ENCODE measurements at regions not wholly inside any gene's neighbourhood (a gene's known extent, or its start where the extent isn't known, plus 50 kb on each side); places are given as distances from the start of the nearest gene placed in this dataset.

- no peak for DNase-seq
Observed at GRCh38 chr15:96524676-96525417, 194.3 kb downstream of the NR2F2 start.

- DNase-seq, result no peak
Observed at GRCh38 chr15:96535148-96535547, 204.6 kb downstream of the NR2F2 start.

- DNase-seq, result no peak
Observed at GRCh38 chr15:96538491-96538890, 208.0 kb downstream of the NR2F2 start.

DNA sequence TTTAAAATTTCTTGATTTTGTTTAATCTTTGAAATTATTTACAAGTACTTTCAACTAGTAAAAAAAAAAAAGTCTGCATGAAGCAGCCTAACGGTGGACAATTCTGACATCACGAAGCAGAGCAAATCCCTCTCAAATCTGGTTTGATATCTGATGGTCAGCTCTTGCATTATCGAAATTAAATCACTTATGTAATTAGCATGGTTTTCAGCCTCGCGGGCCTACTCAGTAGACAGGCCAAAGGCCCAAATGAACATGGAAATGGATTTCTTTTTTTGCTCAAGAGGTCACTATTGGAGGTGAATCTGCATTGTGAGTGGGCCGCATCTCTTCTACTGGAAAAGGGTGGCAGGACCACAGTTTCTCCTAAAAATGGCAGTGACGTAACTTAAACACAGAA is 209.8 kb downstream of the NR2F2 start:
- no peak for DNase-seq

- no peak for DNase-seq
Observed at GRCh38 chr15:96542130-96542770, 211.8 kb downstream of the NR2F2 start.

DNA sequence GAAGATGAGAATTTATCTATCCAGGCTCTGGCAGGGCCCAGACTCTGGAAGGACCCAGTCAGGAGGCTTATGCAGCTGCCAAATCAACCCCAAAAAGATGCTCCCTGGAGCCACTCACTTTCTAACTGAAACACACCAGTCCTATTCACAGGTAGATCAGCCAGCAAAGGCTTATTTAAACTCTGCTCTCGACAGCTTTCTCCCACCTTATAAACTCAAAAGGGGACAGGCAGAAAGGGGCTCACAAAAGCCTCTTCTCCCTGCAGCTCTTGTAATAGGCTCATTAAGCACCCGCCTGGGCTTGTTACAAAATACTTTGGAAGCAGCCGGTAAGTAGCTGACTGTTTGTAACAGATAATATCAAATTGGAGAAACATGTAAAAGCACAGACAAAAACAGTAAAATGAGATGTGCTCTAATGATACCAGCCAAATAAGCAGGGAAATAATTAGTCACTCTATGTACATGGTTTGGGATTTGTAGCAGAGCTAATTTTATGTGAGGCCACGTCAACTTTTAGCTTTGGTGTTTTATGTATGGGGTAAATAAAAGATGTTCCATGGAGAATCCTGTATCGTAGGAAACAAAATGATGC is 213.8 kb downstream of the NR2F2 start:
- DNase-seq, result no peak

DNA sequence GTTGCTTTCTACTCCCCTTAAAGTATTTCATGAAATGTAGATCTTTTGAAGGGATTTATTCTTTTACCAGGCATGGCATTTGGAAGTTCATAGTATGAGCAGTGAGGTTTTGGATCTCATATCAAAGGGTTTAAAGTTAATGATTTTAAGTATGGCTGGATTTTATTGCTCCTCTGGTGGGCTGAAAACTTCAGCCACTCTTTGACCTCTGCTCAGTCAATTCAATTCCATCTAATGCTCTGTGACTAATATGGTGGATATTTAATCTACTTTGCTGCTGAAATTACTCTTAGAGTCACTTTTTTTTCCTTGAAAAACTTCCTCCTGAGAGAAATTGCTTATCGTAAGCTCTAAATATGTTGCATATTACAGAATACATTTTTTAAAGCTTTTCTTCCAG is 218.6 kb downstream of the NR2F2 start:
- DNase-seq, result no peak

DNA sequence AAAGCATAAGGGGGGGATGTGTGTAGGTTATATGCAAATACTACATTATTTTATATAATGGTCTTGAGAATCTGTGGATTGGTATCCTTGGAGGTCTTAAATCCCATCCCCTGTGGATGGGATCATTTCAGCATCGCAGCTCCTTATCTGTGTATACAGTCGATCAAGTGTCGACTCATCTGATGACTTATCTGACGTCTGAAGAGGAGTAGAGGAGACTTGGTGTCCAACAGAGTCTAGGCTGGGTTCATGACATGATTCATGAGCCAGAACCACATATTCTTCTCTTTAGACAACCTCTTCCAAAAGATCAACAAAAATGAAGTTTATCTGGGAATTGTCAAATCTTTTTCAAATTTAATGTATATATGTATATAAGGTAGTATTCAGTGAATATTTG is 220.7 kb downstream of the NR2F2 start:
- DNase-seq, result no peak

GRCh38 chr15:96551722-96552121 is 221.2 kb downstream of the NR2F2 start:
- no peak for DNase-seq

- no peak for DNase-seq
Observed at GRCh38 chr15:96553006-96553405, 222.5 kb downstream of the NR2F2 start.

GRCh38 chr15:96553451-96553850 is 223.0 kb downstream of the NR2F2 start:
- DNase-seq, result no peak

- no peak for DNase-seq
Observed at GRCh38 chr15:96553931-96554330, 223.4 kb downstream of the NR2F2 start.

- DNase-seq, result no peak
Observed at GRCh38 chr15:96554541-96554940, 224.0 kb downstream of the NR2F2 start.

- DNase-seq, result no peak
Observed at GRCh38 chr15:96559087-96559486, 228.6 kb downstream of the NR2F2 start.

DNA sequence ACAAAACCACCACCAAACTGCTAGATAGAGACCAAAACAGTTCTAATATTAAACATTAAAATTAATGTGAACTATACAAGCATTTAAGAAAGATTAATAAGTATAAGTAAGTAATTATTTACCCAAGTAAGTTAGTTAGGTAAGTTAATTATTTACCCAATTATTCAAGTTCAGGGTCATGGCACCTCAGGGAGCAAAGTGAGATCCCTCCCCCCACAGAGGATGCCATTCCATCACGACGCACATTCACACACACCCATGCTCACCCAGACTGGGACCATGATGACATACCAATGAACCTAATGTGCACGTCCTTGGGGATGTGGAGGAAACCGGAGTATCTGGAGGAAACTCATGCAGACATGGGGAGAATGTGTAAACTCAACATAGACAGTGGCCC is 229.1 kb downstream of the NR2F2 start:
- DNase-seq, result no peak

DNA sequence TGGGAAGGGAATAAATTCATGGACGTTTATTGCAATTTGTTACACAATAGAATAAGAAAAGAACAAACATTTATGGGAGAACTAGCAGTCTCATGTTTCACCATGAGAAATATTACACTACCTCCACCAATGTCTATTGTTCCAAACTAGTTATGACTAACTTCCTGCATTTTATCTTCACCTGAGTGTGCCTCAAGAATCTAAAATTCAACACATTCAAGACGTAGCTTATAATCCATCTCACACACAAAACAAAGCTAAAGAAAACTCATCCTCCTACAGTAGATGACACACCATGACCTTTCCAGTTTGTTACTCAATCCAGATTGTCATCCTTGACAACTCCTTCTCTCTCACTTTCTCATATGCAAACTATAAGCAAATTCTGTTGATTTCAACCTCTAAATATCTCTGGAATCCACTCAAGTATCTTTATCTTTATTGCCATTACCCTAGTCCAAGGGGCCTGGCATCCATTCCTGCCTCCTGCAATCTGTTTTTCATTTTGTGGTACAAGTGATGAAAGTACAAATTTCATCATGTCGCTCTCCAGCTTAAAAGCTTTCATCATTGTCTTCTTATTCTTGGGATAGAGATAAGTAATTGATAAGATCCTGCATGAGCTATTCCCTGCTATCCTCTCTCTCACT is 229.9 kb downstream of the NR2F2 start:
- no peak for DNase-seq

GRCh38 chr15:96561593-96561992 is 231.1 kb downstream of the NR2F2 start:
- DNase-seq, result no peak

GRCh38 chr15:96564546-96564945 is 234.0 kb downstream of the NR2F2 start:
- DNase-seq, result no peak

DNA sequence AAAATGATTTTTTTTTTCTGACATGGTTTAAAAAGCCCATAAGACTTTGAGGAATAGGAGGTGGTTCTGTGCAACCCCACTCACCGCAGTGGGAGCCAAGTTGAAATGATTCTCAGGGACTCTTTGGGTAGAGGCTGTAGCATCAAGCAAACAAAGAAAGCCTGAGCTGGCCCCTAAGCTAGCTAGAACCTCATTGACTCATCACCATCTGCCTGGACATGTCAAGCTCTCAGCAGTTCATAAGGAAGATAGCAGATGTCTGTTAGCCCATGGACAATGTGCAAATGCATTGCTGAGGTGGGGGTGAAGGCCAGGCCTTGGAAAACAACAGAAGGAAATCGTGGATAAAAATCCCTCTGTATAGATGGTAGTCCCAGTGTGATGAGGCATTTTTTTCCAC is 234.8 kb downstream of the NR2F2 start:
- no peak for DNase-seq

- no peak for DNase-seq
Observed at GRCh38 chr15:96574782-96575181, 244.3 kb downstream of the NR2F2 start.

- no peak for DNase-seq
Observed at GRCh38 chr15:96576596-96576995, 246.1 kb downstream of the NR2F2 start.

- no peak for DNase-seq
Observed at GRCh38 chr15:96578393-96578792, 247.9 kb downstream of the NR2F2 start.

GRCh38 chr15:96581371-96581770 is 250.9 kb downstream of the NR2F2 start:
- no peak for DNase-seq

Measured in skin of body (tissue), 1 donor.